ENCODE measurements at regions not wholly inside any gene's neighbourhood (a gene's known extent, or its start where the extent isn't known, plus 50 kb on each side); places are given as distances from the start of the nearest gene placed in this dataset.

DNA sequence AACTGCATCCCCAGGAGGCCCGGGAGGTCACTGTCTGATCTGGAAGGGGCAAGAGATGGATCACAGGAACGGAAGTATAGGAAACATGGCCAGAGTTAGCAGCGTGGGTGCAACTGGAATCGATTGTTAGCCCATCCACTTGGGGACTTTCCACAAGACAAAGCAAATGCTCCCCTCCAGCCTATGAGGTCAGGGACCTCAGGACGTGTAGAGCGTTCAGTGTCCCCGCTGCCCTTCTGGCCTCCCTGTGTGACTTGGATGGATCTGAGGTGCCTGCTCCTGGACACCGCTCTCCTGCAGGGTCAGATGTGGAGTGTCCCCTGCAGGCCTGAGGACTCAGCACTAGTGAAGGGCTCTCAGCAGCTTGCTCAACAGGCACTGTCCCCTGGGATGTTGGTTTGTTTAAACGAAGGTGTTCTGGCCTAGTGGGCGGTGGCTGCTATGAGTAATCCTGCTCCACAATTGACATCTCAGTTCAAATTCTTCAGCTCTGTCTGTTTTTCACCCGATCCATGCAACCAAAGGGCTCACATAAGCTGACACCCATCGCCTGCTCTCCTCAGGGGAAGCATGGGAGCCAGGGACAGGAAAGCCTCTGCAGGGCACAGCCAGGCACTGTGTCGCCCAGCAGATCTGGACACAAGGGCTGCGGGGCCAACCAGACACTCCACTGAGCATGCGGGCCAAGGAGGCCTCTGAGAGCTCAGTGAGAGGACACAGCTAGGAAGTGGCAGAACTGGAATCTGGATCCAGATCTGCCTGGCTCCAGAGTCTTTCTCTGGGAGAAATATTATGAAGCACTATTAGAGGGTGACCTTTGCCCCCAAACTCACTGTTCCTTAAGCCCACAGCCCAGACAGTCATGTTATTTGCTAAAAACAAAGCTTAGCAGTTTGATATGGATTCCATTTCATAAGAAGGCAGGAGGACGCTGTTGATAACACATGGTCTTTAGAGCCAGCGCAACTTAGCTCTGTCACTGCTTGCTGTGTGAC is 78.5 kb downstream of the RHOB start (continued):
- TF ChIP-seq ZSCAN22 (CRISPR knock-in tag; IDR thresholded peaks at IDR 0.05) (no peak), NFIC (IDR thresholded peaks at IDR 0.05; ENCODE audit: low read length) (no peak), ZNF224 (CRISPR knock-in tag; IDR thresholded peaks at IDR 0.05) (no peak), ZNF251 (CRISPR knock-in tag; IDR thresholded peaks at IDR 0.05) (0 out of 2 replicates have a peak, but pooled peaks have one; percentile 80), ZFP36L1 (CRISPR knock-in tag; IDR thresholded peaks at IDR 0.05) (no peak), SALL1 (CRISPR knock-in tag; IDR thresholded peaks at IDR 0.05) (peak; percentile 78), ZNF839 (CRISPR knock-in tag; IDR thresholded peaks at IDR 0.05; ENCODE audit: borderline replicate concordance) (0 out of 2 replicates have a peak, but pooled peaks have one; percentile 47), ZNF225 (CRISPR knock-in tag; IDR thresholded peaks at IDR 0.05) (no peak; the same call in 1 of the 2 replicates), AKAP8 (CRISPR knock-in tag; IDR thresholded peaks at IDR 0.05) (no peak), SIN3B (IDR thresholded peaks at IDR 0.05; ENCODE audit: low read length) (no peak), ZNF879 (CRISPR knock-in tag; IDR thresholded peaks at IDR 0.05) (no peak), ZNF253 (CRISPR knock-in tag; IDR thresholded peaks at IDR 0.05; ENCODE audit: borderline replicate concordance) (no peak), MXI1 (IDR thresholded peaks at IDR 0.05; ENCODE audit: borderline replicate concordance, low read depth, low read length) (no peak), ZNF619 (CRISPR knock-in tag; IDR thresholded peaks at IDR 0.05) (no peak; the same call in 1 of the 2 replicates), CREM (IDR thresholded peaks at IDR 0.05) (no peak), CREM (CRISPR knock-in tag; IDR thresholded peaks at IDR 0.05) (no peak), SP140L (CRISPR knock-in tag; IDR thresholded peaks at IDR 0.05; ENCODE audit: borderline replicate concordance) (no peak), ZSCAN25 (CRISPR knock-in tag; IDR thresholded peaks at IDR 0.05) (no peak; the same call in 1 of the 2 replicates), ZNF136 (CRISPR knock-in tag; IDR thresholded peaks at IDR 0.05; ENCODE audit: low read depth) (no peak), MED1 (CRISPR knock-in tag; IDR thresholded peaks at IDR 0.05) (peak; percentile 84), HOXA7 (CRISPR knock-in tag; IDR thresholded peaks at IDR 0.05) (no peak), ZNF326 (CRISPR knock-in tag; IDR thresholded peaks at IDR 0.05; ENCODE audit: borderline replicate concordance) (no peak), ZNF572 (CRISPR knock-in tag; IDR thresholded peaks at IDR 0.05) (no peak; the same call in 1 of the 2 replicates), ZNF441 (CRISPR knock-in tag; IDR thresholded peaks at IDR 0.05; ENCODE audit: borderline replicate concordance) (no peak)
- TF ChIP-seq, protein P1, sequence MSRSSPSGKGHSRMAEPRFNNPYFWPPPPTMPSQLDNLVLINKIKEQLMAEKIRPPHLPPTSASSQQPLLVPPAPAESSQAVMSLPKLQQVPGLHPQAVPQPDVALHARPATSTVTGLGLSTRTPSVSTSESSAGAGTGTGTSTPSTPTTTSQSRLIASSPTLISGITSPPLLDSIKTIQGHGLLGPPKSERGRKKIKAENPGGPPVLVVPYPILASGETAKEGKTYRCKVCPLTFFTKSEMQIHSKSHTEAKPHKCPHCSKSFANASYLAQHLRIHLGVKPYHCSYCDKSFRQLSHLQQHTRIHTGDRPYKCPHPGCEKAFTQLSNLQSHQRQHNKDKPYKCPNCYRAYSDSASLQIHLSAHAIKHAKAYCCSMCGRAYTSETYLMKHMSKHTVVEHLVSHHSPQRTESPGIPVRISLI (CRISPR knock-in tag; IDR thresholded peaks at IDR 0.05; ENCODE audit: borderline replicate concordance) = no peak
- TF ChIP-seq, protein P2, sequence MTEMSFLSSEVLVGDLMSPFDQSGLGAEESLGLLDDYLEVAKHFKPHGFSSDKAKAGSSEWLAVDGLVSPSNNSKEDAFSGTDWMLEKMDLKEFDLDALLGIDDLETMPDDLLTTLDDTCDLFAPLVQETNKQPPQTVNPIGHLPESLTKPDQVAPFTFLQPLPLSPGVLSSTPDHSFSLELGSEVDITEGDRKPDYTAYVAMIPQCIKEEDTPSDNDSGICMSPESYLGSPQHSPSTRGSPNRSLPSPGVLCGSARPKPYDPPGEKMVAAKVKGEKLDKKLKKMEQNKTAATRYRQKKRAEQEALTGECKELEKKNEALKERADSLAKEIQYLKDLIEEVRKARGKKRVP (CRISPR knock-in tag; IDR thresholded peaks at IDR 0.05) = no peak; a peak in 1 of 4 replicates
- TF ChIP-seq, protein P3, sequence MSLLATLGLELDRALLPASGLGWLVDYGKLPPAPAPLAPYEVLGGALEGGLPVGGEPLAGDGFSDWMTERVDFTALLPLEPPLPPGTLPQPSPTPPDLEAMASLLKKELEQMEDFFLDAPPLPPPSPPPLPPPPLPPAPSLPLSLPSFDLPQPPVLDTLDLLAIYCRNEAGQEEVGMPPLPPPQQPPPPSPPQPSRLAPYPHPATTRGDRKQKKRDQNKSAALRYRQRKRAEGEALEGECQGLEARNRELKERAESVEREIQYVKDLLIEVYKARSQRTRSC (CRISPR knock-in tag; IDR thresholded peaks at IDR 0.05; ENCODE audit: low read depth) = no peak
- TF ChIP-seq, protein P4, sequence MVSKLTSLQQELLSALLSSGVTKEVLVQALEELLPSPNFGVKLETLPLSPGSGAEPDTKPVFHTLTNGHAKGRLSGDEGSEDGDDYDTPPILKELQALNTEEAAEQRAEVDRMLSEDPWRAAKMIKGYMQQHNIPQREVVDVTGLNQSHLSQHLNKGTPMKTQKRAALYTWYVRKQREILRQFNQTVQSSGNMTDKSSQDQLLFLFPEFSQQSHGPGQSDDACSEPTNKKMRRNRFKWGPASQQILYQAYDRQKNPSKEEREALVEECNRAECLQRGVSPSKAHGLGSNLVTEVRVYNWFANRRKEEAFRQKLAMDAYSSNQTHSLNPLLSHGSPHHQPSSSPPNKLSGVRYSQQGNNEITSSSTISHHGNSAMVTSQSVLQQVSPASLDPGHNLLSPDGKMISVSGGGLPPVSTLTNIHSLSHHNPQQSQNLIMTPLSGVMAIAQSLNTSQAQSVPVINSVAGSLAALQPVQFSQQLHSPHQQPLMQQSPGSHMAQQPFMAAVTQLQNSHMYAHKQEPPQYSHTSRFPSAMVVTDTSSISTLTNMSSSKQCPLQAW (CRISPR knock-in tag; IDR thresholded peaks at IDR 0.05) = peak; percentile 76

Measured in HepG2 (cell line).